Prostate gland (tissue), 2 donors: ENCODE measurements at regions not wholly inside any gene's neighbourhood (a gene's known extent, or its start where the extent isn't known, plus 50 kb on each side); places are given as distances from the start of the nearest gene placed in this dataset.

Experiments used
- CTCF ChIP-seq, 4 experiments: fragments of 200-600 bp in 2 of 4; fragments of 450-650 bp in 2 of 4; sonication (generic) in 2 of 4; IDR thresholded peaks; 1 replicate in 3 of 4; 2 replicates in 1 of 4; pipeline ENCODE4 v1.5.1; 2016 to 2019; ENCODE audit warnings: antibody characterized with exemption in 4 of 4, mild to moderate bottlenecking in 2 of 4, moderate library complexity in 2 of 4
- POLR2A ChIP-seq: fragments of 450-650 bp; IDR thresholded peaks from one replicate; pipeline ENCODE4 v1.6.1; 2016; ENCODE audit warnings: antibody characterized with exemption, mild to moderate bottlenecking
- POLR2AphosphoS5 ChIP-seq: sonication (generic); formaldehyde crosslinking; IDR thresholded peaks from one replicate; pipeline ENCODE4 v1.6.1; 2017; ENCODE audit warnings: antibody characterized with exemption

GRCh38 chr14:28280997-28281598, 485.5 kb upstream of the FOXG1 start:
- TF ChIP-seq POLR2A (no peak), CTCF (IDR thresholded peaks at IDR 0.05) (no peak), POLR2AphosphoS5 (no peak)
